GM23248 (cell line): ENCODE measurements at regions not wholly inside any gene's neighbourhood (a gene's known extent, or its start where the extent isn't known, plus 50 kb on each side); places are given as distances from the start of the nearest gene placed in this dataset.

ENCODE experiments used
- EZH2 ChIP-seq: fragments of 200-600 bp; sonication (generic); IDR thresholded peaks from 2 replicates; pipeline ENCODE4 v1.6.1; 2018; ENCODE audit warnings: antibody characterized with exemption, mild to moderate bottlenecking; ENCODE audit not compliant: insufficient read depth, poor library complexity, severe bottlenecking
- EZH2phosphoT487 ChIP-seq: fragments of 200-600 bp; sonication (generic); IDR thresholded peaks from 2 replicates; pipeline ENCODE4 v1.6.1; 2018; ENCODE audit warnings: antibody characterized with exemption, moderate library complexity, mild to moderate bottlenecking, low read depth; ENCODE audit not compliant: insufficient read depth

DNA sequence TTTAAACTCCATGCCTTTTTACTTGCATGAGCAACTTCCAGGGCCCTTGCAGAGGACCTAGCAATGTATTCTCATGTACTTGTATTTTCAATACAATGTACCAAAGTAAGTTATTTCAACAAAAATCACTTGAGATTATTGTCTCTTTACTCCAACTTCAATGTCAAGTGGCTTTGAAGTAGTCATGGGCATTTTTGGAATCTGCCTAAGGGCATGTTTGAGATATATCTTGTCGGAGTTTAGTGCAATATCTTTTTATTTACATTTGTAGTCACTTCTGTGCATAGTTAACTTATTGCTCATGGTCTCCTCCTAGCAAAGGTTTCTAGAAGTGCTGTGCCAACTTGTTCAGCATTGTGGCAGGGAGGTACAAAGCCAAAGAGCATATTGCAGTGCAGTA is 508.7 kb upstream of the SEMA3D start:
- TF ChIP-seq EZH2, result no peak
- no peak for TF ChIP-seq EZH2phosphoT487
